Epithelial cell of esophagus (primary cell): ENCODE measurements at regions not wholly inside any gene's neighbourhood (a gene's known extent, or its start where the extent isn't known, plus 50 kb on each side); places are given as distances from the start of the nearest gene placed in this dataset.

ENCODE experiments used
- DNase-seq: peaks from one replicate; pipeline ENCODE4 v3.0.0; 2010; ENCODE audit warnings: low read depth
- H3K4me3 ChIP-seq: 2 replicates; pipeline ENCODE4 v1.5.1; 2011; ENCODE audit warnings: mild to moderate bottlenecking, low read length, control low read depth
- TF ChIP-seq, protein P1 (sequence below): IDR thresholded peaks from 2 replicates; pipeline ENCODE4 v1.5.1; 2011; ENCODE audit warnings: low read depth, mild to moderate bottlenecking, low read length, control low read depth, inconsistent platforms; ENCODE audit not compliant: insufficient read depth; ENCODE audit errors: missing control alignments

DNA sequence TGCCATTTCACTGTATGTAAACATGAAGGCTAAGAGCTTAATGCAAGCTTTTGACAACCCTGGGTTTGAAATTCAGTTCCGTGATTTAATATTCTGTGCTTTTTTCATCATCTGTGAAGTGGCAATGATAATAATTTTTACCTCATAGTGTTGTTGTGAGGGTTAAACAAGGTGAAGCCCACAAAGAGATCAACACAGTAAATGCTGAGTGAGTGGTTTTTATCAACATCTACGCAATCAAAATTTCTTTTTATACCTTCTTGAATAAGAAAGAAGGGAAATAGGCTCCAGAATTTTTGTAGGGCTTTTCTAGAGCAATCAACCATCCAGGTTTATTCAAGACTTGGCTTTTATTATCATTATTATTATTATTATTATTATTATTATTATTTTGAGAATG lies 490.8 kb downstream of the SOX5 start:
- TF ChIP-seq, protein P1, sequence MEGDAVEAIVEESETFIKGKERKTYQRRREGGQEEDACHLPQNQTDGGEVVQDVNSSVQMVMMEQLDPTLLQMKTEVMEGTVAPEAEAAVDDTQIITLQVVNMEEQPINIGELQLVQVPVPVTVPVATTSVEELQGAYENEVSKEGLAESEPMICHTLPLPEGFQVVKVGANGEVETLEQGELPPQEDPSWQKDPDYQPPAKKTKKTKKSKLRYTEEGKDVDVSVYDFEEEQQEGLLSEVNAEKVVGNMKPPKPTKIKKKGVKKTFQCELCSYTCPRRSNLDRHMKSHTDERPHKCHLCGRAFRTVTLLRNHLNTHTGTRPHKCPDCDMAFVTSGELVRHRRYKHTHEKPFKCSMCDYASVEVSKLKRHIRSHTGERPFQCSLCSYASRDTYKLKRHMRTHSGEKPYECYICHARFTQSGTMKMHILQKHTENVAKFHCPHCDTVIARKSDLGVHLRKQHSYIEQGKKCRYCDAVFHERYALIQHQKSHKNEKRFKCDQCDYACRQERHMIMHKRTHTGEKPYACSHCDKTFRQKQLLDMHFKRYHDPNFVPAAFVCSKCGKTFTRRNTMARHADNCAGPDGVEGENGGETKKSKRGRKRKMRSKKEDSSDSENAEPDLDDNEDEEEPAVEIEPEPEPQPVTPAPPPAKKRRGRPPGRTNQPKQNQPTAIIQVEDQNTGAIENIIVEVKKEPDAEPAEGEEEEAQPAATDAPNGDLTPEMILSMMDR = no peak
- DNase-seq = no peak
- no peak overlapping the region for H3K4me3 ChIP-seq

DNA sequence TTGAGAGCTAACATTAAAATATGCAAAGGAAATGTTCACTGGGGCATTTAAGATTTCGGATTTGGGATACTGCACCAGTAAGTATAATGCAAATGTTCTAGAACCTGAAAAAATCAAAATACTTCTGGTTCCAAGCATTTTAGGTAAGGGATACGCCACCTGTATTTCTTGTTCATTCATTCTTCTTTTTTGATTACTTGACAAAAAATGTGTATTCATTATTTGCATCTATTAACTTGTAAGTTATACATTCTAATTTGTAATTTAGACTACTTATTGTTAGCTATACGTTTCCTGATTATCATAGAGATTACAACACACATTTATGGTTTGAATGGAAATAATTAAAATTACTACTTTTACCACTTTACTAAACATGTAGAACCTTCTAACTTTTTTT lies 486.9 kb downstream of the SOX5 start:
- no peak for DNase-seq
- TF ChIP-seq, protein P1 = no peak
- H3K4me3 ChIP-seq = no peak overlapping the region

DNA sequence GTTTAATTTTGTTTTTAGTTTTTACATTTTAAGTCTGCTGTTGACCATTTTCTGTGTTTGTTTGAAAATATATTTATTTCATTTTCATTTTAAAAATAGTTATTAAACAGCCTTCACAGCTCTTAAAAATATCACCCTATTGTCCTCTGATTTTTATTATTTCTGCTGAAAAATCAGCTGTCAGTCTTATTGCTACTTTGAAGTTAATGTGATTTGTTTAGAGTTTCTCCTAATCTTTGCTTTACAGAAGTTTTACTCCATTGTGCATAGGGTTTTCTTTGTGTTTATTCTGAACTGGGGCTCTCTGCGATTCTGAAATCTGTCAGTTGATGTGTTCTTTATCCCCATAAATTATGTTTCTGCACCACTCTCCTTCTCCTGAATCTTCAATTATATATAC lies 486.3 kb downstream of the SOX5 start:
- TF ChIP-seq, protein P1 = no peak
- no peak for DNase-seq
- H3K4me3 ChIP-seq = no peak overlapping the region

DNA sequence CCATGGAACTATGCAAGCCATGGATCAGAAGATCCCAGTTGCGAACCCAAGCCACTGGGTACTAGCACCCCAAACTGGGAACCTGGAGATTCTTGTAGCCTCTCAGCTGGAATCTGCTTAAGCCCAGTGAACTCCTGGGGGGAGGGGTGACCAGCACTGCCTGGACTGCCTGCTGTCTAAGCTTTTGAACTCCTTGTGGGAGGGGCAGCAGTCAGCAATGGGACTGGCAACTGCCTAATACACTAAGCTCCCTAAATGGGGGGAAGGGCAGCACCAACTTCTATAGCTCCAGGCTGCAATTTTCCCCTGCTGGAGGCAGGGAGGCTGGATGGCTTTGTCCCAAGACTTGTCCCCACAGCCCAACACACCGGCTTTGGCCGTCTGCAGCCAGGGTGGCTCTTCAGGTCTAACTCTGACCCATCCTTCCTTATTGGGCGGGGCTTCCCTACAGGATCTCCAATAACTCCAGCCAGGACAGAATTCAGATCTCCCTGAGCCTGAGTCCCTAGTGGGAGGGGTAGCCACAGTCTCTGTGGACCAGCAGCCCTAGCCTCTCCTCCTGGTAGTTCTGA lies 485.1 kb downstream of the SOX5 start:
- no peak for DNase-seq
- no peak overlapping the region for H3K4me3 ChIP-seq
- TF ChIP-seq, protein P1 = no peak

DNA sequence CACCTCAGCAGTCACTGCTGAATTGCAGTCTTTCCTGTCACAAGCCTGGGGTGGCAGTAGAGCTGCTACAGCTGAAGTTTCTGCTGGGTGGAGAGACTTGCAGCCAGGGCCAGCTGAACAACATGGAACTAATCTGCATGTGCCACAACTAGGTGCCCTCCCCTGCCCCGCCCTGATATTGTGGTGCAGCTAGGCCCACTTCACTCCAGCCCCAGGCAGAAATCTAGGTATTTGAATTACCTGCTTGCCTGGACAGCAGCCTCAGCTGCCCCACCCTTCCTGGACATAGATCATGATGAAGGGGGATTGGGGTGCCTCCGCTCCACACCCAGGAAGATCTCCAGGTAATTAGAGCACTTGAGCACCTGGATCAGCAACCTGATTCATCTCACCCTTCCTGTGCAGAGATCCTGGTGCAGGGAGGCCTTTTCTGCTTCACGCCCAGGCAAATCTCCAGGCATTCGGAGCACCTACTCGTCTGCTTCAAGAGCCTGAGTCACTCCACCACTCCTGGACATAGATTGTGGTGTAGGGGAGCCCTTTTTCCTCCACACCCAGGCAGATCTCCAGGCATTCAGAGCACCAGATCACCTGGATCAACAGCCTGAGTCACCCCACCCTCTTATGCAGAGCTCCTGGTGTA lies 477.0 kb downstream of the SOX5 start:
- TF ChIP-seq, protein P1 = peak; percentile 37
- peak; percentile 99 for DNase-seq
- no peak overlapping the region for H3K4me3 ChIP-seq

DNA sequence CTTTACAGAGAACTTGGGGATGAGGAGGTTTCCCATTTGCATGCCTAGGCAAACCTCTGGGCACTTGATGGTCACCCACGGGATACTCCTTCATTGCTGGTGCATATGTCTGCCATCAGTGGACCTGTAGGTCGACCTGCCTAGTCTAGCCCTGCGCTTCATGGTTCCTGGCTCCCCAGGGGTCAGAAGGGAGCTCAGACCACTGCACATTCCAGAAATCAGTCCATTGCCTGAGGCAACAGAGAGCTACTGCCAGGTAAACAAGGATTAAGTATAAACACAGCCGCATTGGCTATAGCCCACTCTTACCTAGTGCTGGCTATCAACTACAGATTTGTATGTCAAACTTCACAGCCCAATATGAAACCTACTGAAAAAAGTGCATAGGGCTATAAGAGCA lies 476.4 kb downstream of the SOX5 start:
- H3K4me3 ChIP-seq = no peak overlapping the region
- no peak for DNase-seq
- TF ChIP-seq, protein P1 = no peak

DNA sequence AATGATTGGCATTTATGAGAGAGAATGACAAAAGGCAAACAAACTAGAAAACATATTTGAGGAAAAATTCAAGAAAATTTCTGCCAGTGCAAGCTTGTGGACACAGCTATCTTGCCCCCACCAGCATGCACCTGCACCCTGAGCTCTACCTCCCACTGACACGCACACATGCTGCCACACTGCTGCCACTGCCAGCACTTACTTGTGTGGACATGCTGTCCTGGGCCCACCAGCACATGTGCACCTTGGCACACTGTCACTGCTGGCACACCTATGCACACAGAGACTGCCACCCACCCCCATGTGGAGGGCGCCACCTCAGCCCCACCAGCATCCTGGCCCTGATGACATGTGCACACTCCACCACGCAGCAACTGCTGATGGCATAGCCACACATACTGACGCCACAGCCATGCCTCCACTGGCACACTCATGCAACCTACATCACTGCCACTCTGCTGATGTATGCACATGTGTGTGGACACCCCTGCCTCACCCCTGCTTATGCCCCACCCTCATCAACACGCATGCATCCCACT lies 475.0 kb downstream of the SOX5 start:
- H3K4me3 ChIP-seq = no peak overlapping the region
- TF ChIP-seq, protein P1 = no peak
- no peak for DNase-seq
